DOHH2 (cell line): ENCODE measurements at regions not wholly inside any gene's neighbourhood (a gene's known extent, or its start where the extent isn't known, plus 50 kb on each side); places are given as distances from the start of the nearest gene placed in this dataset.

ENCODE experiments used
- EZH2phosphoT487 ChIP-seq: fragments of 200-600 bp; sonication (generic); IDR thresholded peaks from 2 replicates; pipeline ENCODE4 v1.6.1; 2017; ENCODE audit warnings: borderline replicate concordance, mild to moderate bottlenecking, antibody characterized with exemption, low read length, moderate library complexity, mixed read lengths
- TF ChIP-seq, protein P1 (sequence below): fragments of 200-600 bp; sonication (generic); IDR thresholded peaks from one replicate; pipeline ENCODE4 v1.5.1; 2014; ENCODE audit warnings: antibody characterized with exemption, mild to moderate bottlenecking, low read depth, low read length; ENCODE audit not compliant: poor library complexity, severe bottlenecking

DNA sequence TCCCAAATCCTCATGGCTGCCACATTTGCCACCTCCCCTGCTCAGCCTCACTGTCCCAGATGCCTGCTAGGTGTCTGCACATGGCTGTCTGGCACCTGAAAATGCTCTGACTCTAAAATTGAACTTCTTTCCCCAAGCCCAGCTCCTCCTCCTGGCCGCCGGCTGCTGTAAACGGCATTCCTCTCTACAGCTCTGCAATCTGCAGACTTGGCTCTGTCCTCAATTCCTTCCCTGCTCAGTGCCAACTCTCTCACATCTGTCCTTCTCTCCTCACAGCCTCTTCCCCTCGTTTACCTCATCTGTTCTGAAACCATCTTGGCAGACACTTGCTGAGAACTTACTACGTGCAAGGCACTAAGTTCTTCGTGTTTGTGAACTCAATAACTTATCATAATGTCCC is 169.4 kb upstream of the SYT13 start:
- TF ChIP-seq, protein P1, sequence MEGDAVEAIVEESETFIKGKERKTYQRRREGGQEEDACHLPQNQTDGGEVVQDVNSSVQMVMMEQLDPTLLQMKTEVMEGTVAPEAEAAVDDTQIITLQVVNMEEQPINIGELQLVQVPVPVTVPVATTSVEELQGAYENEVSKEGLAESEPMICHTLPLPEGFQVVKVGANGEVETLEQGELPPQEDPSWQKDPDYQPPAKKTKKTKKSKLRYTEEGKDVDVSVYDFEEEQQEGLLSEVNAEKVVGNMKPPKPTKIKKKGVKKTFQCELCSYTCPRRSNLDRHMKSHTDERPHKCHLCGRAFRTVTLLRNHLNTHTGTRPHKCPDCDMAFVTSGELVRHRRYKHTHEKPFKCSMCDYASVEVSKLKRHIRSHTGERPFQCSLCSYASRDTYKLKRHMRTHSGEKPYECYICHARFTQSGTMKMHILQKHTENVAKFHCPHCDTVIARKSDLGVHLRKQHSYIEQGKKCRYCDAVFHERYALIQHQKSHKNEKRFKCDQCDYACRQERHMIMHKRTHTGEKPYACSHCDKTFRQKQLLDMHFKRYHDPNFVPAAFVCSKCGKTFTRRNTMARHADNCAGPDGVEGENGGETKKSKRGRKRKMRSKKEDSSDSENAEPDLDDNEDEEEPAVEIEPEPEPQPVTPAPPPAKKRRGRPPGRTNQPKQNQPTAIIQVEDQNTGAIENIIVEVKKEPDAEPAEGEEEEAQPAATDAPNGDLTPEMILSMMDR: no peak
- TF ChIP-seq EZH2phosphoT487: no peak
